GM19452 (cell line): ENCODE measurements at regions not wholly inside any gene's neighbourhood (a gene's known extent, or its start where the extent isn't known, plus 50 kb on each side); places are given as distances from the start of the nearest gene placed in this dataset.

Source experiments
- ATAC-seq: cut with Tn5 transposase; IDR thresholded peaks from one replicate; pipeline ENCODE4 v1.9.1; 2021; ENCODE audit not compliant: unreplicated experiment

- no peak for ATAC-seq
These were observed 393.8 kb downstream of the ZNF385D start for GRCh38 chr3:21357241-21357640.

- ATAC-seq = no peak
These were observed 394.6 kb downstream of the ZNF385D start for GRCh38 chr3:21356402-21356801.

GRCh38 chr3:21345382-21345976 lies 405.5 kb downstream of the ZNF385D start:
- ATAC-seq = no peak

GRCh38 chr3:21331857-21332256 lies 419.2 kb downstream of the ZNF385D start:
- no peak for ATAC-seq

GRCh38 chr3:21331321-21331720 lies 419.7 kb downstream of the ZNF385D start:
- ATAC-seq = no peak

GRCh38 chr3:21330293-21330692 lies 420.7 kb downstream of the ZNF385D start:
- no peak for ATAC-seq

- no peak for ATAC-seq
These were observed 422.2 kb downstream of the ZNF385D start for GRCh38 chr3:21328711-21329390.

GRCh38 chr3:21326704-21327475 lies 424.1 kb downstream of the ZNF385D start:
- ATAC-seq = no peak

- ATAC-seq = no peak
These were observed 436.3 kb downstream of the ZNF385D start for GRCh38 chr3:21314688-21315087.

GRCh38 chr3:21310891-21311290 lies 440.1 kb downstream of the ZNF385D start:
- no peak for ATAC-seq

GRCh38 chr3:21310161-21310560 lies 440.8 kb downstream of the ZNF385D start:
- no peak for ATAC-seq

GRCh38 chr3:21297304-21297703 lies 453.7 kb downstream of the ZNF385D start:
- no peak for ATAC-seq

GRCh38 chr3:21294768-21295167 lies 456.2 kb downstream of the ZNF385D start:
- ATAC-seq = no peak

- no peak for ATAC-seq
These were observed 458.0 kb downstream of the ZNF385D start for GRCh38 chr3:21292971-21293370.

GRCh38 chr3:21290557-21290956 lies 460.5 kb downstream of the ZNF385D start:
- no peak for ATAC-seq

GRCh38 chr3:21274079-21274571 lies 476.9 kb downstream of the ZNF385D start:
- ATAC-seq = no peak

- no peak for ATAC-seq
These were observed 477.6 kb downstream of the ZNF385D start for GRCh38 chr3:21273259-21274025.

- ATAC-seq = no peak
These were observed 479.4 kb downstream of the ZNF385D start for GRCh38 chr3:21271606-21272016.

- no peak for ATAC-seq
These were observed 481.1 kb downstream of the ZNF385D start for GRCh38 chr3:21269882-21270281.

- ATAC-seq = no peak
These were observed 490.5 kb downstream of the ZNF385D start for GRCh38 chr3:21260507-21260906.

- ATAC-seq = no peak
These were observed 491.1 kb downstream of the ZNF385D start for GRCh38 chr3:21259896-21260295.
